GM18498 (cell line): ENCODE measurements at regions not wholly inside any gene's neighbourhood (a gene's known extent, or its start where the extent isn't known, plus 50 kb on each side); places are given as distances from the start of the nearest gene placed in this dataset.
A peak's percentile ranks its signal among the peaks of the same experiment; 100 is the strongest.
"Not testable (repeated sequence)": the region's sequence is repeated elsewhere in the genome, so short reads cannot be mapped to it uniquely, and the experiment has no call there.

ENCODE experiments used
- ATAC-seq: cut with Tn5 transposase; IDR thresholded peaks from one replicate; pipeline ENCODE4 v1.9.1; 2021; ENCODE audit warnings: mild to moderate bottlenecking, moderate library complexity; ENCODE audit not compliant: unreplicated experiment

- ATAC-seq: no peak
These were observed 182.7 kb upstream of the ACTBL2 start for GRCh38 chr5:57665146-57665936.

DNA sequence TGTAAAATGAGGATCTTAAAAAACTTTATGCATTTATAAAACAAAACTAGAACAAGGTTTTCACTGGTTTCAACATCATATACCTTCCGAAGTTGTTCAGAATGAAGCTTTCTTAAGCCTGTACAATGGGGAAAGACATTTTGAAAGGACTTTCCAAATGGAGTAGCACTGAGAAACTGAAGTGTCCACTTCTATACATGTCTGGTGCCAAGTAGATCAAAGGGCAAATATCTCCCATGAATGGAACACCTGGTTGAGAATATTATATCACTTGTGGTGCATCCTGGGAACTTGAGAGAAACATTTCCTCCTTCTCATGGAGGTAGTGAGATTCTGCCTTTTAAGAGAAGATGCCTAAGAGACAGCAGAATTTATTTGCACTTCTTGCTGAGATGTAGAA lies 182.1 kb upstream of the ACTBL2 start:
- ATAC-seq: no peak

DNA sequence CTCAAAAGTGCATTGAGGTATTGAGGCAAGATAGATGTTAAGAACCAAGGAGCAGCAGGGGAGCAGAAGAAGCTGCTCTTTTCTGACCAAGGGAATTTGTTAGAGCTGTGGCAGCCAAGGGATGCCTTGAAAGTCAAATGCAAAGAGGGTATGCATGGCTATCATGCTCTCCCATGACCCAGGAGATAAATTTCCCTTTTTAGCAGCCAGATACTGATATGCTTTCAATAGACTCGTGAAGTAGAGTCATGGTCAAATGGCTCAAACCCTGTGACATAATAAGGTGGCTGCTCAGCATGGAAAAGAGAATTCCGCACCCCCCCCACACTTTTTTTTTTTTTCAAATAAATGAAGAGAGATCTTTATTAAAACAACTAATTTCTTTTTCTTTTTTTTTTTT lies 180.9 kb upstream of the ACTBL2 start:
- no peak for ATAC-seq

GRCh38 chr5:57662991-57663390 lies 180.4 kb upstream of the ACTBL2 start:
- ATAC-seq: no peak

- ATAC-seq: no peak
These were observed 177.3 kb upstream of the ACTBL2 start for GRCh38 chr5:57659886-57660285.

DNA sequence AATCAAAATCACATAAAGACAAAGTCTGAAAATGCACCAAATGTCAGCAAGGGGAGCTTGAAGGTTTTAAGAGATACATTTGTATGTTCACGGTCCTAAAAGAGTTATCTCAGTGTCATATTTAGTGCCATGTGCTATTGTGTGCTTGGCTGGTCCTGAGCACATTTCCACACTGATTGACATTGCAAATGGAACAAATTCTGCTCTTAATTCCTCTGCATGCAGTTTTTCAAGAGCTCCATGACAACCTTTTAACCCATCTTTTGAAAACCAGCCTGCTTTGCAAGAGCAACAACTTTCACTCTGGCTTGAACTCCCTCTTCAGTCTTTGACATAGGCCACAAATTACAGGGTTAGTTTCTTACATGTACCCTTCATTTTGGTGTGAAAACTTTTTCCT lies 175.4 kb upstream of the ACTBL2 start:
- no peak for ATAC-seq

DNA sequence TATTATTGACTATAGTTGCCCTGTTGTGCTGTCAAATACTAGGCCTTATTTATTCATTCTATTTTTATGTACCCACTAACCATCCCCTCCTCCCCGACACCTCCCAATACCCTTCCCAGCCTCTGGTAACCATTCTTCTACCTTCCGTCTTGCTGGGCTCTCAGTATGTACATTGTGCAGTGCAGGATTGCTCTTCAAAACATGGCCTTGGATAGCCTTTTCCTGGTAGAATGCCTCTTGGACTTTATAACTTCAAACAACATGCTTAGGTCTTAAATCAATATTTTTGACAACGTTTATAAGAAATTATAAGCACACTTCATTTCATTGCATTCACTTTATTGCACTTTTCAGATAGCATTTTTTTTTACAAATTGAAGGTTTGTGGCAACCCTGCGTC lies 172.6 kb upstream of the ACTBL2 start:
- ATAC-seq: no peak

DNA sequence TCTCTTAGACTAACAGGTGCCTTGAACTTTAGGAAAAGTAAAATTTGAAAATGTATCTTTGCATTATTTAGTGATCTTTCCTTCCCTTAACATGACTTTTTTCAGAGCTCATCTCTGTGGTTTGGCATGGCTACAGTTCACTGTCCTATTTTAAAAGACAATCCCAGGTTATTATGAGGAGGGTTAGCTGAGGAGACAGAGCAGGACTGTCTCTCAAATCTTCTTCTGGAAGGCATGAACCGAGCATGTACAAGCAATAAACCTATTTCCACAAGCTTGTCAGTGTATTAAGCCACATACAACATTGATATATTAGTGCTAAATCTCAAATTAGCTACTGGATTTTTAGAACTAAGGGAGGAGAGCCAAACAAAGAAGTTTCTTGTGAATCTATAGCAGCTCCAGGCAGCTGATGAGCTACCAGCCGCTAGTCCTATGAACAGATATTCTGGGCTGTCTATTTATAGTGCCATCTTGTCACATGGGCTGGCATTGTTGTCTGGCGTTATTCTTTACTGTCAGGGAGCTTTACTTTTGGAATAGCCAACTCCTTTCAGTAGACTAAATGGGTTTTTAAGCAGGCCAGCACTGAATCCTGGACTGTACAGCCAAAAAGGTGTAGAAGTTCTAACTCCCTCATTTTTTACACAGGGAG lies 171.2 kb upstream of the ACTBL2 start:
- ATAC-seq: no peak

GRCh38 chr5:57651127-57651526 lies 168.5 kb upstream of the ACTBL2 start:
- ATAC-seq: no peak

DNA sequence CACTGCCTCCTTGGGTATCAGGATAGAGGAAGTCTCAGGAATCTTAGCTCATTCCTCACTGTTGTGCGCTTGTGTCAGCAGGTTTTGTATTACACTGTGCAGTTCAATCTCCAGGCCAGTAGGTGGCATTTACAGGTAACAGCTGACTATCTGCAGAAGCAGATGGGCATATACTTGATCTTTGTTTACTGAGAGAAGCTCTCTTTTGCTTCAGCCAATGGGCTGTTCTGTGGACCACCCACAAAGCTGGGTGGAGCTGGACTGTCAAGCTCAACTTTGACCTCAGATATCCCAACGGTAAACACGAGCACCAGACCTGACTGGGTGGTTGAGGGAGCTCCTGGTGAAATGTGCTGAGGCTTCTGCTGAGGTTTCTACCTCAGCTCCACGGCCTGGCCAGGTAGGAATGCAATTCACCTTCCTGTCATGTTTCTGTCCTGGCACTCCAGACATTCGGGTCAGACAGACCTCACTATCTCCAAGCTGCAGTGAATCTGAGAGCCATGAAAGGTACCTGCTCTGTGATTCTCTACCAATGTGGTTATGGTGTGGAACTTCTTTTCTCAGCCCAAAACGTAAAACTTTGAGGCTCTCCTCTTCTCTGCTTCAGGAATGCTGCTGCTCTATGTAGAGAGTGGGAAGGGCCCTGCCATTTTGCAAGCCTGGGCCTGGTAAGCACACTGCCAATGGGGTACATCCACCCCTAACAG lies 167.9 kb upstream of the ACTBL2 start:
- ATAC-seq: peak; percentile 99

- no peak for ATAC-seq
These were observed 160.1 kb upstream of the ACTBL2 start for GRCh38 chr5:57642698-57643097.

DNA sequence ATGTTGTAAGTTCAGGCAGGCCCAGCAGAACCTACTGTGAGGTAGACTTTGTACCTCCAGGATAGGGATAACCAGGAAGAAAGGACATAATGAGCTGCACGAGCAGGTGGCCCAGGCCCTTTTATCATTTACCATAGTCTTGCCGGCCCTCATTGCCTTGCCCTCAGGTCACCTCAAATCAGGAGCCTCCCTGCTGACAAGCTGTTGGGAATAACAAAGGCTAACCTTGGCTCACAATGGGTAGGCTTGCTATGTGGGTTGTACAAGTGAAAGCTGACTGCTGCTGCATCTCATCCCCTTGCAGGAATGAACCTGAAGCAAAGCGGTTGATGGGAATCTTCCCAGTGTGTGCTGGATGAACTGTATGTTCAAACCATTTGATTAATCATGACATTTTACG lies 159.5 kb upstream of the ACTBL2 start:
- ATAC-seq: no peak

DNA sequence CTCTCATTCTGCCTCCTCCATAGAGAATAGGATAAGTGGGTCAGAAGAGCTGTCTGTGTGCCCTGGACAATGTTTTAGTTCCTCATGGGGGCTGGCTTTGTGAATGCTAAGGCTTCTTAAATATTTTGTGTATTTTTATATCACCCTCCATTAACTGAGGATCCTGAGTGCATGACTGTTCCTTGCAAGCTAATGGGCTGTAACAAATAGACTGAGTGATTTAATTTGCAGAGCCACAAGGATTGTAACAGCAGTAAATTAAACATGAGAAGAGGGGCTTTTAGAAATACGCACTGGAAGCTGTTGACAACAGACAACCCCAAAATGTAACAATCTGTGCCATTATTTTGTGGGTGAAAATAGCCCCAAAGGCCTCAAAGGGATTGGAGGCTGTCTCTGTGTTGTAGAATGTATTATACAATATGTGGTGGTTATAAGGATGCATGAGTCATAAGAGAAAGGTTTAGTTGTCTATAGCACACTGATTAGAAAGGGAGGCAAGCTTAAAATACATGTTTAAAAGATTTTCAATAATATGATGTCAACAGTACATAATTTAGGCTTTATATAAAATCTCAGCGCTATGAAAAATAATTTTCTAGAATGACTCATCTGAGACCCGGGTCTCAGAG lies 152.7 kb upstream of the ACTBL2 start:
- no peak for ATAC-seq

DNA sequence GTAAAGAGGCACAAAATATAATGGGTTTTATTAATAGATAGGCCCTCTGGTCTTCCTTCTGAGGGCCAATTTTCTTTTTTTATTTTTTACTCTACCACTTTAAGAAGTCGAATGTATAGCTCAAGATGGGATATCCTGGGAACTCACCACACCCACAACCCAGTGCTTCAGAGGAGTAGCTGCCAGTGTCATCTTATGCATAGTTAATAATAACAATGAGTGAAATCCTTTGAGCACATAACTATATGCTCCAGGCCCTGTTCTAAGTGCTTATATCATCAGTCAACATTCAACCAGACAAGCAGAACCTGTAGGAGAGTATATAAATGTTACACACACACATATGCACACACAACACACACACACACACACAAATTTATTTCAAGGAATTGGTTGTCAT lies 150.3 kb upstream of the ACTBL2 start:
- no peak for ATAC-seq

- ATAC-seq: not testable (repeated sequence)
These were observed 148.5 kb upstream of the ACTBL2 start for GRCh38 chr5:57631139-57631538.

DNA sequence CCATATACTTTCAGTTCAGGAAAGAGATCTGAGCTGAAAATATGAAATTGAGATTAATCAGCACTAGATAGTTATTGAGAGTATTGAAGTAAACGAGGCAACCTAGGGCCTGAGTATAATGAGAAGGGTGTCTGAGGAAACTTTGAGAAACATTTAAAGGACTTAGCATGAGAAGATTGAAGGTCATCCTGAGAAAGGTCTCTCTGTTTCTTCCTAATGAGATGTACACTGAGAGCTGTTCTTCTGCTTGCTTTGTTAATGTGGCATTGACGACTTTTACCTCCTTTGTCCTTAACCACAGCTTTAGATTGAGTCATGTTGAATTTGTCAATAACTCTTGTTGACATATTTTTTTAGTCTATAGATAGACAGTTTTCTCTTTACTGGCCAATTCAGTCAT lies 145.1 kb upstream of the ACTBL2 start:
- no peak for ATAC-seq

DNA sequence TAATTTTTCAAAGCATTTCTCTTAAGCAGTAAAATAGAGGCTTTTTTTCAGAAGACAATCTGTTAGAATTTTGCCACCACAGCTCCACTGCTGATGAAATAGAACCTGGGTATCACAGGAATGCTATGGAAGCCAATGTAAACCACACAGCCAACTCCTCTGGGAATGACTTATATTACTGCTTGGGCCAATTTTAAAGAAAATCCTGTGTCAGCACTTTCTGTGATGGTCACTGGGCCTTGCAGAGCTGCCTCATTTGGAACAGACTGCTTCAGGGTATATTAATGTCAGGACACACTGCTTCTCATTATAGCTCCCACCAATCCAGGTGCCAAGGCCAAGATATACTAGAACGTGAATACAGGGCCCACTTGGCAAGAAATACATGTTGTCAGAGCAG lies 144.1 kb upstream of the ACTBL2 start:
- no peak for ATAC-seq

- ATAC-seq: no peak
These were observed 139.0 kb upstream of the ACTBL2 start for GRCh38 chr5:57621624-57622023.

DNA sequence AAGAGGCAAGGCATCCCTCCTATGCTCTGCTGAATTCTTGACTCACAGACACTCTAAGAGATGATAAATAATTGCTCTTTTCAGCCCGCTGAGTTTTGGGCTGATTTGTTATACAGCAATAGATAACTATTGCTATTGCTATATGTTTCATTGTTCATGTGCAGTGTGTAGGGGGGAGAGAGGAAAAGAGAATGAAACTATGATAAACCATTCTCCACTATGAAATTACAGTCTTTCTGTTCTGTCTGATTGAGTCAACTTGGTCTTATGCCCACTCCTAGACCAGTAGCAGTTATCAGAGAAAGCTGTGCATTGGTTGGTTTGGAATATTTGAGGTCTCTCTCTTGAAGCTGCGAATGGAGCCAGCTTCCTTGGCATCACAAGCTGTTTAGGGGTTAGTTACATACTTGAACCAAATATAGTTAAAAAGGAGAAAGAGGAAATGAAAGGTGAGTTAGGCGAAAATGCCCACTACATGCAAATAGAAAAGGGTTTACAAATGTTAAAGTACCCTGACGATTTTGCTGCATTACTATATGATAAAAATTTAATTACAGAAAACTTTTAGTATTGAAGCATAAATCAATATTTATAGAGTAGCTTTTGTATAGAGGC lies 136.3 kb upstream of the ACTBL2 start:
- ATAC-seq: no peak

- no peak for ATAC-seq
These were observed 131.1 kb upstream of the ACTBL2 start for GRCh38 chr5:57613741-57614140.

DNA sequence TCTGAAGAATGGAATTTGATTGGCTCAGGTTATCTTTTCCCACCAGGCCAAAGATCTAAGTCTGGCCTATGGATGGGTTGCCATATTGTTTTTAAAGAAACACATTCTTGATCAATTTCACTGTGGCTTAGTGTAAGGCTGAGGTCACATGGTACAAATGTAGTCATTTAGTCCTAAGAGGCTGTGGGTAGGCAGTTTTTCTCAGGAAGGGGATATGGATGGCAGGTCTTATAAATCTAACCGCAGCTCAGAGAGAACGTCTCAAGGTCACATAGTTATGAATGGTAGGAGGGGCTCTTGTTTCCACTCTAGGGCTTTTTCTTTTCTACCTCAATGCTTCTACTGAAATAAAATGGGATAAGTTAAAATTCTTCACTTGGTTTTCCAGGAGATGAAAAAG lies 128.6 kb upstream of the ACTBL2 start:
- no peak for ATAC-seq
